ENCODE measurements at regions not wholly inside any gene's neighbourhood (a gene's known extent, or its start where the extent isn't known, plus 50 kb on each side); places are given as distances from the start of the nearest gene placed in this dataset.

- H3K36me3 ChIP-seq (ENCODE audit: control insufficient read depth in 2 of 4, insufficient read depth in 4 of 4, low read length in 3 of 4), result no peaks in the 10 kb centered on the region
- no peak overlapping the region for H2BK5ac ChIP-seq (ENCODE audit: low read depth, low read length)
- no peak overlapping the region for H2AK5ac ChIP-seq (ENCODE audit: low read depth, low read length)
- FAIRE-seq (no peak), DNase-seq (ENCODE audit: low read depth in 1 of 2, low spot score in 2 of 2) (no peak)
- no peak overlapping the region for H3K23ac ChIP-seq (ENCODE audit: insufficient read length)
- H4K91ac ChIP-seq (replicated peaks; ENCODE audit: insufficient read length, low read length), result no peak overlapping the region
- H3K56ac ChIP-seq (replicated peaks; ENCODE audit: insufficient read length, low read depth, low read length), result no peak overlapping the region
- 86% methylated on average over 3 of the region's 3 CpGs; no CpG with 5 or more reads in 1 of the 2 experiments for WGBS, 2 experiments (ENCODE audit: extremely low coverage in 1 of 2, insufficient coverage in 1 of 2, insufficient read length in 1 of 2, insufficient replicate concordance in 2 of 2, low coverage in 1 of 2, low lambda C conversion rate in 2 of 2, missing lambda C conversion rate in 1 of 2)
- H2BK15ac ChIP-seq (ENCODE audit: low read length), result no peak overlapping the region
- H3K79me2 ChIP-seq (ENCODE audit: control insufficient read depth in 1 of 2, insufficient read depth in 2 of 2, low read length in 2 of 2), result no peaks in the 10 kb centered on the region
- no peaks in the 10 kb centered on the region for H3K23me2 ChIP-seq (ENCODE audit: low read depth, low read length)
- H4K5ac ChIP-seq (ENCODE audit: insufficient read length, low read depth, low read length), result no peak overlapping the region
- no peak overlapping the region for H3K14ac ChIP-seq (ENCODE audit: insufficient read length)
- H3K9me3 ChIP-seq (ENCODE audit: insufficient read depth in 2 of 2, low read depth in 1 of 2, low read length in 1 of 2), result no peaks in the 10 kb centered on the region
- H3K18ac ChIP-seq (ENCODE audit: extremely low read depth, low read length), result no peak overlapping the region
- H3K9ac ChIP-seq (replicated peaks in 1 of 4; ENCODE audit: extremely low read depth in 1 of 4, low read depth in 3 of 4, low read length in 3 of 4), result no peak overlapping the region
- ChIA-PET POLR2A (ENCODE audit: partially characterized antibody) (no interaction called here), CTCF (ENCODE audit: partially characterized antibody) (interaction anchor here (0.9 kb wide), 1 partner anchor 10 kb away, joined by 3 read pairs; no protein-coding TSS in a partner anchor)
- no peak overlapping the region for H3K4me2 ChIP-seq (ENCODE audit: insufficient read depth in 1 of 2, low read depth in 2 of 2, low read length in 2 of 2)
- no peak overlapping the region for H2BK20ac ChIP-seq (ENCODE audit: low read length)
- H2AFZ ChIP-seq (ENCODE audit: low read length), result peak overlapping the region; percentile 70; the same call in 1 of the 2 replicates
- no peak overlapping the region for H3K4ac ChIP-seq (replicated peaks; ENCODE audit: insufficient read length, low read depth, low read length)
- no peaks in the 10 kb centered on the region for H3K79me1 ChIP-seq (ENCODE audit: low read depth, low read length)
- no peak overlapping the region for H4K8ac ChIP-seq (ENCODE audit: extremely low read depth, insufficient read depth, low read length)
- H2BK12ac ChIP-seq (ENCODE audit: low read depth, low read length), result no peak overlapping the region
- no peaks in the 10 kb centered on the region for H4K20me1 ChIP-seq (replicated peaks in 1 of 2; ENCODE audit: control insufficient read depth in 1 of 2, insufficient read depth in 2 of 2, low read length in 2 of 2)
- H3K4me1 ChIP-seq (replicated peaks in 1 of 4; ENCODE audit: control insufficient read depth in 3 of 4, insufficient read depth in 4 of 4, low read length in 3 of 4), result no peaks in the 10 kb centered on the region
- H2BK120ac ChIP-seq (replicated peaks; ENCODE audit: low read depth, low read length), result no peak overlapping the region
- H3K4me3 ChIP-seq (ENCODE audit: extremely low read depth in 1 of 4, insufficient read depth in 2 of 4, low read depth in 3 of 4, low read length in 4 of 4), result no peak overlapping the region
- no peak overlapping the region for H3K27ac ChIP-seq (ENCODE audit: low read depth, low read length)
- no peaks in the 10 kb centered on the region for H3K27me3 ChIP-seq (replicated peaks in 1 of 4; ENCODE audit: control insufficient read depth in 3 of 4, extremely low read depth in 1 of 4, insufficient read depth in 3 of 4, low read length in 3 of 4)
- TF ChIP-seq USF2 (IDR thresholded peaks at IDR 0.05; ENCODE audit: low read length) (no peak), RFX5 (IDR thresholded peaks at IDR 0.05; ENCODE audit: borderline replicate concordance, low read depth, low read length) (no peak), RAD21 (IDR thresholded peaks at IDR 0.05 in 1 of 2, conservative IDR thresholded peaks at IDR 0.05 in 1 of 2; ENCODE audit: low read depth in 2 of 2, low read length in 2 of 2) (no peak), ASH2L (IDR thresholded peaks at IDR 0.05; ENCODE audit: low read length) (no peak), ATF3 (IDR thresholded peaks at IDR 0.05; ENCODE audit: insufficient read depth, low read depth, low read length) (no peak), RBBP5 (IDR thresholded peaks at IDR 0.05; ENCODE audit: borderline replicate concordance, low read depth, low read length) (no peak), SP1 (IDR thresholded peaks at IDR 0.05; ENCODE audit: low read depth, low read length) (no peak), ZNF274 (IDR thresholded peaks at IDR 0.05; ENCODE audit: borderline replicate concordance, extremely low read depth, low read length) (no peak), HDAC2 (IDR thresholded peaks at IDR 0.05; ENCODE audit: borderline replicate concordance in 1 of 2, low read depth in 2 of 2, low read length in 2 of 2) (no peak)
These were observed 506.8 kb upstream of the VRK2 start for GRCh38 chr2:57539761-57540160.

All from H1 (cell line).